T-helper 2 cell (primary cell): ENCODE measurements at regions not wholly inside any gene's neighbourhood (a gene's known extent, or its start where the extent isn't known, plus 50 kb on each side); places are given as distances from the start of the nearest gene placed in this dataset.

Source experiments
- DNase-seq, 5 experiments: peaks; one replicate each; pipeline versions ENCODE4 v3.0.0 to v3.0.0-alpha.2; 2012 to 2022

- no peak for DNase-seq
Measured at GRCh38 chr10:65838811-65839210, 1087.0 kb upstream of the LRRTM3 start.

- DNase-seq = no peak
Measured at GRCh38 chr10:65843203-65843602, 1082.6 kb upstream of the LRRTM3 start.

GRCh38 chr10:65845916-65846315 lies 1079.9 kb upstream of the LRRTM3 start:
- no peak for DNase-seq

- DNase-seq = no peak
Measured at GRCh38 chr10:65846541-65846940, 1079.3 kb upstream of the LRRTM3 start.

- no peak for DNase-seq
Measured at GRCh38 chr10:65846949-65847348, 1078.9 kb upstream of the LRRTM3 start.

GRCh38 chr10:65847436-65848230 lies 1078.2 kb upstream of the LRRTM3 start:
- DNase-seq = no peak

- DNase-seq = no peak
Measured at GRCh38 chr10:65858841-65859240, 1067.0 kb upstream of the LRRTM3 start.

- peak in 1 of 5 experiments; percentile 26 for DNase-seq
Measured at GRCh38 chr10:65861249-65861648, 1064.6 kb upstream of the LRRTM3 start.
